ENCODE measurements at regions not wholly inside any gene's neighbourhood (a gene's known extent, or its start where the extent isn't known, plus 50 kb on each side); places are given as distances from the start of the nearest gene placed in this dataset.

DNA sequence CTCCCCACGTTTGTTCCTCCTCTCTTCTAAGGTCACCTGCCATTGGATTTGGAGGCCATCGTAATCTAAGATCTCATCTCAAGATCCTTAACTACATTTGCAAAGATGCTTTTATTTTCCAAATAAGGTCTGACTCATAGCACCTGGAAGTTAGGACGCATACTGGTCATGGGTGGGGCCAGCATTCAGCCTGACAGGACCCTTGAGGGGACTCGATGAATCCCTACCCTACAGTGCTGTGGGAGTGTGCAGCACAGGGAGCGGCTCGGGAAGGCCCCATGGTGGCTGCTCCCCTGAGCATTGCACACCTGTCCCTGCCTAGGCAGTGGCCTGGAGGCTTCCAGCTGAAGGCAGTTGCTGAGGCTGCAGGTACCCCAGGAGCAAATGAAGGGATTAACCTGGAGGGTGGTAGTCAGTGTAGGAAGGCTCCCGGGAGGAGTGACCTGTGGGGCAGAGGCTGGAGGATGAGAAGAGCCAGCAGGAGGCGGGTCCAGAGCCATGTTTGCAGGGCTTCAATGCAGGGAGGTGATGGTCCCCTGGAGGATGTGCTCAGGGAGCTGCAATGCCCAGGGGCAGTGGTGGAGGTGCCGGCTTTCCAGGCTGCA lies 362.2 kb downstream of the CTTN start:
- TF ChIP-seq, protein P1, sequence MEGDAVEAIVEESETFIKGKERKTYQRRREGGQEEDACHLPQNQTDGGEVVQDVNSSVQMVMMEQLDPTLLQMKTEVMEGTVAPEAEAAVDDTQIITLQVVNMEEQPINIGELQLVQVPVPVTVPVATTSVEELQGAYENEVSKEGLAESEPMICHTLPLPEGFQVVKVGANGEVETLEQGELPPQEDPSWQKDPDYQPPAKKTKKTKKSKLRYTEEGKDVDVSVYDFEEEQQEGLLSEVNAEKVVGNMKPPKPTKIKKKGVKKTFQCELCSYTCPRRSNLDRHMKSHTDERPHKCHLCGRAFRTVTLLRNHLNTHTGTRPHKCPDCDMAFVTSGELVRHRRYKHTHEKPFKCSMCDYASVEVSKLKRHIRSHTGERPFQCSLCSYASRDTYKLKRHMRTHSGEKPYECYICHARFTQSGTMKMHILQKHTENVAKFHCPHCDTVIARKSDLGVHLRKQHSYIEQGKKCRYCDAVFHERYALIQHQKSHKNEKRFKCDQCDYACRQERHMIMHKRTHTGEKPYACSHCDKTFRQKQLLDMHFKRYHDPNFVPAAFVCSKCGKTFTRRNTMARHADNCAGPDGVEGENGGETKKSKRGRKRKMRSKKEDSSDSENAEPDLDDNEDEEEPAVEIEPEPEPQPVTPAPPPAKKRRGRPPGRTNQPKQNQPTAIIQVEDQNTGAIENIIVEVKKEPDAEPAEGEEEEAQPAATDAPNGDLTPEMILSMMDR (IDR thresholded peaks at IDR 0.05), result no peak
- TF ChIP-seq POLR2AphosphoS5 (IDR thresholded peaks at IDR 0.05; ENCODE audit: low read depth, low read length) (no peak), YY1 (IDR thresholded peaks at IDR 0.05; ENCODE audit: low read depth) (no peak), TCF12 (IDR thresholded peaks at IDR 0.05) (no peak), EZH2phosphoT487 (IDR thresholded peaks at IDR 0.05; ENCODE audit: borderline replicate concordance, low read depth) (no peak), SMC3 (IDR thresholded peaks at IDR 0.05; ENCODE audit: low read depth, low read length) (no peak)
- TF ChIP-seq, protein P2, sequence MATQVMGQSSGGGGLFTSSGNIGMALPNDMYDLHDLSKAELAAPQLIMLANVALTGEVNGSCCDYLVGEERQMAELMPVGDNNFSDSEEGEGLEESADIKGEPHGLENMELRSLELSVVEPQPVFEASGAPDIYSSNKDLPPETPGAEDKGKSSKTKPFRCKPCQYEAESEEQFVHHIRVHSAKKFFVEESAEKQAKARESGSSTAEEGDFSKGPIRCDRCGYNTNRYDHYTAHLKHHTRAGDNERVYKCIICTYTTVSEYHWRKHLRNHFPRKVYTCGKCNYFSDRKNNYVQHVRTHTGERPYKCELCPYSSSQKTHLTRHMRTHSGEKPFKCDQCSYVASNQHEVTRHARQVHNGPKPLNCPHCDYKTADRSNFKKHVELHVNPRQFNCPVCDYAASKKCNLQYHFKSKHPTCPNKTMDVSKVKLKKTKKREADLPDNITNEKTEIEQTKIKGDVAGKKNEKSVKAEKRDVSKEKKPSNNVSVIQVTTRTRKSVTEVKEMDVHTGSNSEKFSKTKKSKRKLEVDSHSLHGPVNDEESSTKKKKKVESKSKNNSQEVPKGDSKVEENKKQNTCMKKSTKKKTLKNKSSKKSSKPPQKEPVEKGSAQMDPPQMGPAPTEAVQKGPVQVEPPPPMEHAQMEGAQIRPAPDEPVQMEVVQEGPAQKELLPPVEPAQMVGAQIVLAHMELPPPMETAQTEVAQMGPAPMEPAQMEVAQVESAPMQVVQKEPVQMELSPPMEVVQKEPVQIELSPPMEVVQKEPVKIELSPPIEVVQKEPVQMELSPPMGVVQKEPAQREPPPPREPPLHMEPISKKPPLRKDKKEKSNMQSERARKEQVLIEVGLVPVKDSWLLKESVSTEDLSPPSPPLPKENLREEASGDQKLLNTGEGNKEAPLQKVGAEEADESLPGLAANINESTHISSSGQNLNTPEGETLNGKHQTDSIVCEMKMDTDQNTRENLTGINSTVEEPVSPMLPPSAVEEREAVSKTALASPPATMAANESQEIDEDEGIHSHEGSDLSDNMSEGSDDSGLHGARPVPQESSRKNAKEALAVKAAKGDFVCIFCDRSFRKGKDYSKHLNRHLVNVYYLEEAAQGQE (IDR thresholded peaks at IDR 0.05; ENCODE audit: low read depth, low read length), result no peak
- TF ChIP-seq, protein P3, sequence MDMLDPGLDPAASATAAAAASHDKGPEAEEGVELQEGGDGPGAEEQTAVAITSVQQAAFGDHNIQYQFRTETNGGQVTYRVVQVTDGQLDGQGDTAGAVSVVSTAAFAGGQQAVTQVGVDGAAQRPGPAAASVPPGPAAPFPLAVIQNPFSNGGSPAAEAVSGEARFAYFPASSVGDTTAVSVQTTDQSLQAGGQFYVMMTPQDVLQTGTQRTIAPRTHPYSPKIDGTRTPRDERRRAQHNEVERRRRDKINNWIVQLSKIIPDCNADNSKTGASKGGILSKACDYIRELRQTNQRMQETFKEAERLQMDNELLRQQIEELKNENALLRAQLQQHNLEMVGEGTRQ (IDR thresholded peaks at IDR 0.05; ENCODE audit: borderline replicate concordance, low read depth, low read length), result no peak

Measured in SK-N-SH (cell line).